GM12874 (cell line): ENCODE measurements at regions not wholly inside any gene's neighbourhood (a gene's known extent, or its start where the extent isn't known, plus 50 kb on each side); places are given as distances from the start of the nearest gene placed in this dataset.

Experiments
- CTCF ChIP-seq: IDR thresholded peaks from 2 replicates; pipeline ENCODE4 v1.5.1; 2011; ENCODE audit warnings: low read depth, mild to moderate bottlenecking, control low read depth, low read length, moderate library complexity; ENCODE audit not compliant: insufficient read depth

- TF ChIP-seq CTCF: no peak
Observed at GRCh38 chr11:23490557-23491235, 630.4 kb upstream of the CCDC179 start.

GRCh38 chr11:23494981-23495380 is 634.7 kb upstream of the CCDC179 start:
- no peak for TF ChIP-seq CTCF

- TF ChIP-seq CTCF: no peak
Observed at GRCh38 chr11:23496340-23496739, 636.1 kb upstream of the CCDC179 start.

GRCh38 chr11:23497040-23497439 is 636.8 kb upstream of the CCDC179 start:
- TF ChIP-seq CTCF: no peak

GRCh38 chr11:23502389-23502788 is 642.1 kb upstream of the CCDC179 start:
- TF ChIP-seq CTCF: no peak

- TF ChIP-seq CTCF: no peak
Observed at GRCh38 chr11:23502826-23503225, 642.6 kb upstream of the CCDC179 start.

GRCh38 chr11:23509023-23509422 is 648.7 kb upstream of the CCDC179 start:
- no peak for TF ChIP-seq CTCF
